PC-9 (cell line): ENCODE measurements at regions not wholly inside any gene's neighbourhood (a gene's known extent, or its start where the extent isn't known, plus 50 kb on each side); places are given as distances from the start of the nearest gene placed in this dataset.

Experiments
- CTCF ChIP-seq: fragments of 200-600 bp; sonication (generic); conservative IDR thresholded peaks from 2 replicates; pipeline ENCODE4 v1.6.1; 2017; ENCODE audit warnings: mixed run types, antibody characterized with exemption, mild to moderate bottlenecking, moderate library complexity
- EZH2 ChIP-seq: fragments of 200-600 bp; sonication (generic); IDR thresholded peaks from 2 replicates; pipeline ENCODE4 v1.8.0; 2017; ENCODE audit warnings: antibody characterized with exemption, low read depth

- TF ChIP-seq CTCF (no peak), EZH2 (no peak)
Measured at GRCh38 chr10:120691625-120692024, 159.5 kb upstream of the WDR11 start.
